ENCODE measurements at regions not wholly inside any gene's neighbourhood (a gene's known extent, or its start where the extent isn't known, plus 50 kb on each side); places are given as distances from the start of the nearest gene placed in this dataset.

DNA sequence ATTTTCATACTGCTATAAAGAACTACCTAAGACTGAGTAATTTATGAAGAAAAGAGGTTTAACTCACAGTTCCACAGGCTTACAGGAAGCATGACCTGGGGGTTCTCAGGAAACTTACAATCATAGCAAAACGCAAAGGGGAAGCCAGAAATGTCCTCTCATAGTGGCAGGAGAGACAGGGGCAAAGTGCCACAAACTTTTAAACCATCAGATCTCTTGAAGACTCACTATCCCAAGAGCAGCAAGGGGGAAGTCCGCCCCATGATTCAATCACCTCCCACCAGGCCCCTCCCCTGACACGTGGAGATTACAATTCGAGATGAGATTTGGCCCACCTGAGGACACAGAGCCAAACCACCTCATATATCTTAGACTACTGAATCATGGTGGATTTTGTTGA, 198.7 kb downstream of the KCTD12 start:
- no peak for TF ChIP-seq CTCF (IDR thresholded peaks at IDR 0.05)
- no peaks in the 10 kb centered on the region for H3K9me3 ChIP-seq
- intact Hi-C loops (cut with DNase I): no loop called here
- no peaks in the 10 kb centered on the region for H3K27me3 ChIP-seq
- H3K4me1 ChIP-seq: no peaks in the 10 kb centered on the region
- DNase-seq (ENCODE audit: low spot score in 2 of 2): no peak
- no peak overlapping the region for H3K27ac ChIP-seq
- no peaks in the 10 kb centered on the region for H3K36me3 ChIP-seq
- no peak overlapping the region for H3K4me3 ChIP-seq

DNA sequence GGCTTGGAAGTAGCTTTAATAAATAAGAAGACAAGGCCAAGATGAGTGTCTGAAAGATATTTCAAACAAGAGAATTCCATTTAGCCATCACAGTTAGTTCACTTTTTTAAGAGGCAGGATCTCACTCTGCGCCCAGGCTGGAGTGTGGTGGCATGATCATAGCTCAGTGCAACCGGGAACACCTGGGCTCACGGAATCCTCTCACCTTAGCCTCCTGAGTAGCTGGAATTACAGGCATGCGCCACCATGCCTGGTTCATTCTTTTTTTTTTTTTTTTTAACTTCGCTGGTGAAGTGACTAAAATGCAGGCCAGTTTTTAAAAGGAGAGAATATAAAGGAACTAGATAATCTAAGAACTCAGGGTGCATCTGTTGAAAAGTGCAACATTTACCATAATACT, 200.3 kb downstream of the KCTD12 start:
- no peak for DNase-seq (ENCODE audit: low spot score in 2 of 2)
- Histone ChIP-seq H3K27me3 (no peaks in the 10 kb centered on the region), H3K9me3 (no peaks in the 10 kb centered on the region), H3K4me1 (no peaks in the 10 kb centered on the region), H3K4me3 (no peak overlapping the region), H3K36me3 (no peaks in the 10 kb centered on the region), H3K27ac (no peak overlapping the region)
- intact Hi-C loops (cut with DNase I): no loop called here
- TF ChIP-seq CTCF (IDR thresholded peaks at IDR 0.05): no peak

DNA sequence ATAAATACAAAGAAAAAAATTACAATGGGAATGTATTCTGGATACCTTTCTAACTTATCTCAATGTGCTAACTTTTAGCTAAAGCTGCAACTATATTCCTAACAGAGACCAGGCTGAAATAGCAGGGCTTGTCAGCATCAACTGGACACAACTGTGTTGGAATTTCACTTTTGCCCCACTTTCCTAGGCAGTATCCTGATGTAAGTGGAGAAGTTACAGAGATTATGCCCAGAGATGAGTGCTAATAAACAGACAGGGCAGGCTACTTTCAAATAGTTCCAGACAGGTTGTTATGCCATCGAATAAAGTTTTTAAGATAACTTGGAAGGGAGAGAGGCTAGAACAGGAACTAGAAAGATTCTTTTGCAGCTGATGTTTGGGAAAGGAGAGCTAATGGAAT, 201.9 kb downstream of the KCTD12 start:
- H3K4me3 ChIP-seq: no peak overlapping the region
- intact Hi-C loops (cut with DNase I): no loop called here
- H3K27ac ChIP-seq: no peak overlapping the region
- TF ChIP-seq CTCF (IDR thresholded peaks at IDR 0.05): no peak
- H3K36me3 ChIP-seq: no peaks in the 10 kb centered on the region
- H3K9me3 ChIP-seq: no peaks in the 10 kb centered on the region
- no peaks in the 10 kb centered on the region for H3K4me1 ChIP-seq
- no peak for DNase-seq (ENCODE audit: low spot score in 2 of 2)
- no peaks in the 10 kb centered on the region for H3K27me3 ChIP-seq

DNA sequence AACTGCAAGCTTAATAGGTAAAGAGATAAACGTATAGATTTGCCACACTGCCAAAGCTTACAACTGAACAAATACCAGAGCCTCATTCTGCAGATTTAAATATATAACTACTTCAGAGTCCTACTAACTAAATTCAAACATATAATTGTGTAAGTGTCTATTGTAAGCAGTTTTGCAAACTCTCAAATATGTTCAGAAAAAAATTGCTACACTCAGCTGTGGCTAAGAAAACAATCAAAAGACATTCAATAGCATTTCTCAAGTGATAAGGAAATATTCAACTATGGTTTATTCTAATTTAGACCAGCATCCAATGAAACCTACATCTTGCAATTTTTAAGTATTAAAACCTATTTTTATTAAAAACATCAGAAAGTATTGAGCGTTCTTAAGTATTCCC, 202.4 kb downstream of the KCTD12 start:
- H3K4me3 ChIP-seq: no peak overlapping the region
- H3K27me3 ChIP-seq: no peaks in the 10 kb centered on the region
- no peaks in the 10 kb centered on the region for H3K36me3 ChIP-seq
- TF ChIP-seq CTCF (IDR thresholded peaks at IDR 0.05): no peak
- intact Hi-C loops (cut with DNase I): no loop called here
- no peaks in the 10 kb centered on the region for H3K4me1 ChIP-seq
- no peaks in the 10 kb centered on the region for H3K9me3 ChIP-seq
- no peak overlapping the region for H3K27ac ChIP-seq
- DNase-seq (ENCODE audit: low spot score in 2 of 2): no peak

DNA sequence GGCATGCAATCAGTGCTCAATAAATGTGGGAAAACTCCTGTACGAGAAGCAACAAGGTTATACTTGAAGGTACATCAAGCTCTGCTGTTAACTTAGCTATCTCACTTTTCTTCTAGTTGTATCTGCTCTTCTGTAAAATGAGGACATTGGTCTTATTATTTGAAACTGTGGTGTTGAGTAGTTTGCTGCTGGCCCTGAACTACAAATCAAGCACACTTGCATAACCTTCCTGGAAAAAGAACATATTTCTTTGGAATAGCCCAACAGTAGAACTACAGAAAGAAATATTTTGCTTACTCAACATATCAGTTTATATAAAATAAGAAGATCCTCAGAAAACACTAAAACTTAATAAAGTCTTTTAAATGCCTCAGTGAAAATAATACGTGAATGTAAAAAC, 203.0 kb downstream of the KCTD12 start:
- Histone ChIP-seq H3K27ac (no peak overlapping the region), H3K27me3 (no peaks in the 10 kb centered on the region)

More for the DNA sequence above, 203.0 kb downstream of the KCTD12 start:
- no peak for DNase-seq (ENCODE audit: low spot score in 2 of 2)
- no peak for TF ChIP-seq CTCF (IDR thresholded peaks at IDR 0.05)
- Histone ChIP-seq H3K9me3 (no peaks in the 10 kb centered on the region), H3K4me1 (no peaks in the 10 kb centered on the region), H3K4me3 (no peak overlapping the region), H3K36me3 (no peaks in the 10 kb centered on the region)
- intact Hi-C loops (cut with DNase I): no loop called here

Measured in ascending aorta (tissue), 2 donors.